OCI-LY1 (cell line): ENCODE measurements at regions not wholly inside any gene's neighbourhood (a gene's known extent, or its start where the extent isn't known, plus 50 kb on each side); places are given as distances from the start of the nearest gene placed in this dataset.
"Not testable (repeated sequence)": the region's sequence is repeated elsewhere in the genome, so short reads cannot be mapped to it uniquely, and the experiment has no call there.

Experiments used
- H2AFZ ChIP-seq: fragments of 200-600 bp; sonication (generic), shearing (Covaris generic); 2 replicates; pipeline ENCODE4 v1.6.0; 2014; ENCODE audit warnings: antibody characterized with exemption, mild to moderate bottlenecking, low read length
- H3F3A ChIP-seq: fragments of 200-600 bp; sonication (generic), shearing (Covaris generic); 2 replicates; pipeline ENCODE4 v1.6.0; 2014; ENCODE audit warnings: mild to moderate bottlenecking, antibody characterized with exemption, low read length, moderate library complexity; ENCODE audit not compliant: insufficient read depth
- H3K27ac ChIP-seq: fragments of 200-600 bp; sonication (generic); 2 replicates; pipeline ENCODE4 v1.5.1; 2014; ENCODE audit warnings: low read length, mixed run types, mild to moderate bottlenecking, low read depth; ENCODE audit not compliant: poor library complexity, severe bottlenecking
- H3K27me3 ChIP-seq: fragments of 200-600 bp; sonication (generic); 2 replicates; pipeline ENCODE4 v1.6.0; 2014; ENCODE audit warnings: antibody characterized with exemption, mild to moderate bottlenecking, low read length, moderate library complexity; ENCODE audit not compliant: insufficient read depth
- H3K36me3 ChIP-seq: fragments of 200-600 bp; sonication (generic); 2 replicates; pipeline ENCODE4 v1.6.1; 2014; ENCODE audit warnings: mild to moderate bottlenecking, antibody characterized with exemption, low read length, moderate library complexity, mixed read lengths; ENCODE audit not compliant: insufficient read depth
- H3K4me1 ChIP-seq: fragments of 200-600 bp; sonication (generic); 2 replicates; pipeline ENCODE4 v1.5.1; 2014; ENCODE audit warnings: mild to moderate bottlenecking, low read length, moderate library complexity; ENCODE audit not compliant: insufficient read depth, severe bottlenecking
- H3K4me2 ChIP-seq: fragments of 200-600 bp; sonication (generic), shearing (Covaris generic); 2 replicates; pipeline ENCODE4 v1.6.1; 2014; ENCODE audit warnings: low read length
- H3K4me3 ChIP-seq: fragments of 200-600 bp; sonication (generic); 2 replicates; pipeline ENCODE4 v1.5.1; 2014; ENCODE audit warnings: low read length, low read depth, mild to moderate bottlenecking, mixed read lengths; ENCODE audit not compliant: poor library complexity, severe bottlenecking
- H3K79me2 ChIP-seq: fragments of 200-600 bp; shearing (Covaris generic); 2 replicates; pipeline ENCODE4 v1.6.1; 2016; ENCODE audit warnings: mixed run types, low read length, mixed read lengths; ENCODE audit not compliant: insufficient read depth
- H3K9ac ChIP-seq: fragments of 200-600 bp; sonication (generic), shearing (Covaris generic); 2 replicates; pipeline ENCODE4 v1.6.1; 2014; ENCODE audit warnings: mild to moderate bottlenecking, low read length, mixed read lengths
- H3K9me2 ChIP-seq: fragments of 200-600 bp; sonication (generic), shearing (Covaris generic); 2 replicates; pipeline ENCODE4 v1.6.1; 2014; ENCODE audit warnings: low read depth, mild to moderate bottlenecking, low read length, mixed read lengths
- H3K9me3 ChIP-seq: fragments of 200-600 bp; shearing (Covaris generic); 2 replicates; pipeline ENCODE4 v1.6.1; 2014; ENCODE audit warnings: low read length, mixed read lengths
- H4K20me1 ChIP-seq: fragments of 200-600 bp; sonication (generic), shearing (Covaris generic); 2 replicates; pipeline ENCODE4 v1.6.0; 2016; ENCODE audit warnings: mild to moderate bottlenecking, low read length; ENCODE audit not compliant: insufficient read depth
- CTCF ChIP-seq: fragments of 200-600 bp; sonication (generic), shearing (Covaris generic); IDR thresholded peaks from 2 replicates; pipeline ENCODE4 v1.5.1; 2017; ENCODE audit warnings: mild to moderate bottlenecking, antibody characterized with exemption, low read length, moderate library complexity, mixed read lengths
- EZH2 ChIP-seq: fragments of 200-600 bp; sonication (generic), shearing (Covaris generic); IDR thresholded peaks from 2 replicates; pipeline ENCODE4 v1.8.0; 2017; ENCODE audit warnings: borderline replicate concordance, mixed run types, mild to moderate bottlenecking, antibody characterized with exemption, low read length, moderate library complexity, mixed read lengths

- Histone ChIP-seq H4K20me1 (no peaks in the 10 kb centered on the region), H3K9me3 (no peaks in the 10 kb centered on the region), H3K4me1 (no peaks in the 10 kb centered on the region), H3K4me2 (no peak overlapping the region), H3K36me3 (no peaks in the 10 kb centered on the region), H3K79me2 (no peaks in the 10 kb centered on the region), H3F3A (no peaks in the 10 kb centered on the region), H2AFZ (no peak overlapping the region), H3K9me2 (no peaks in the 10 kb centered on the region), H3K27ac (no peak overlapping the region), H3K27me3 (no peaks in the 10 kb centered on the region), H3K9ac (no peak overlapping the region), H3K4me3 (no peak overlapping the region)
- TF ChIP-seq EZH2 (no peak), CTCF (no peak)
Measured at GRCh38 chr14:43285575-43285974, 1221.5 kb downstream of the FSCB start.

GRCh38 chr14:43260056-43260455, 1247.0 kb downstream of the FSCB start:
- H3K79me2 ChIP-seq: no peaks in the 10 kb centered on the region
- no peaks in the 10 kb centered on the region for H3K9me2 ChIP-seq
- no peak overlapping the region for H3K4me3 ChIP-seq
- no peaks in the 10 kb centered on the region for H3K36me3 ChIP-seq
- no peak overlapping the region for H3K9ac ChIP-seq
- no peaks in the 10 kb centered on the region for H3K27me3 ChIP-seq
- no peak overlapping the region for H3K4me2 ChIP-seq
- H2AFZ ChIP-seq: no peak overlapping the region
- no peaks in the 10 kb centered on the region for H3F3A ChIP-seq
- no peaks in the 10 kb centered on the region for H4K20me1 ChIP-seq
- TF ChIP-seq CTCF (no peak), EZH2 (no peak)
- no peaks in the 10 kb centered on the region for H3K4me1 ChIP-seq
- H3K9me3 ChIP-seq: no peaks in the 10 kb centered on the region
- H3K27ac ChIP-seq: no peak overlapping the region

GRCh38 chr14:43258396-43258795, 1248.7 kb downstream of the FSCB start:
- Histone ChIP-seq H3K9me3 (no peaks in the 10 kb centered on the region), H4K20me1 (no peaks in the 10 kb centered on the region), H3K27me3 (no peaks in the 10 kb centered on the region), H3F3A (no peaks in the 10 kb centered on the region), H3K4me3 (no peak overlapping the region), H3K9ac (no peak overlapping the region), H3K4me1 (no peaks in the 10 kb centered on the region), H2AFZ (no peak overlapping the region), H3K4me2 (no peak overlapping the region), H3K27ac (no peak overlapping the region), H3K79me2 (no peaks in the 10 kb centered on the region), H3K36me3 (no peaks in the 10 kb centered on the region), H3K9me2 (no peaks in the 10 kb centered on the region)
- TF ChIP-seq CTCF (no peak), EZH2 (no peak)

GRCh38 chr14:43256996-43257395, 1250.1 kb downstream of the FSCB start:
- not testable (repeated sequence) for H3K9me2 ChIP-seq, H3K27me3 ChIP-seq, H3K27ac ChIP-seq, H3K4me2 ChIP-seq, H3K79me2 ChIP-seq, H4K20me1 ChIP-seq, H3F3A ChIP-seq, H2AFZ ChIP-seq, H3K4me1 ChIP-seq, H3K9me3 ChIP-seq, H3K36me3 ChIP-seq, H3K9ac ChIP-seq, H3K4me3 ChIP-seq
